ENCODE measurements at regions not wholly inside any gene's neighbourhood (a gene's known extent, or its start where the extent isn't known, plus 50 kb on each side); places are given as distances from the start of the nearest gene placed in this dataset.

DNA sequence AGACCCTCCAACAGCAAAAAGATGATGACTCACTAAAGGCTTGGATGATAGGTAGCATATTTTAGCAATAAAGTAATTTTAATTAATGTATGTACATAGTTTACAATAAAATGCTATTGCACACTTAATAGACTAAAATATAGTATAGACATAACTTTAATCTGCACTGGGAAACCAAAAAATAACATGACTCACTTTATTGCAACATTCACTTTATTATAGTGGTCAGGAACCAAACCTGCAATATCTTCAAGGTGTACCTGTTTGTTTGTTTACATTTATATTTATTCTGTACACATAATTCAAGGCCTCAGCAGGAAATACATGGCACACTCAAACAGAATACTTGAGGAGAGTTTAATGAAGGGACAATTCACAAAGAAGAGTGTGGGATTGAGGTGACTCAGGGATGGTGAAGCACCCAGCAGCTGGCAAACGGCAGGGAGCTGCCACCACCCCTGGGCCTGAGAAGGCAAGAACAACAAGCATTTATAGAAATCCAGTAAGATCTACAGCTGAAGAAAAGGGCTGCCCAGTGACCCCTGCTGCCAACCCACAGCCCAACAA, 51.5 kb upstream of the POU2AF2 start:
- TF ChIP-seq, protein P1, sequence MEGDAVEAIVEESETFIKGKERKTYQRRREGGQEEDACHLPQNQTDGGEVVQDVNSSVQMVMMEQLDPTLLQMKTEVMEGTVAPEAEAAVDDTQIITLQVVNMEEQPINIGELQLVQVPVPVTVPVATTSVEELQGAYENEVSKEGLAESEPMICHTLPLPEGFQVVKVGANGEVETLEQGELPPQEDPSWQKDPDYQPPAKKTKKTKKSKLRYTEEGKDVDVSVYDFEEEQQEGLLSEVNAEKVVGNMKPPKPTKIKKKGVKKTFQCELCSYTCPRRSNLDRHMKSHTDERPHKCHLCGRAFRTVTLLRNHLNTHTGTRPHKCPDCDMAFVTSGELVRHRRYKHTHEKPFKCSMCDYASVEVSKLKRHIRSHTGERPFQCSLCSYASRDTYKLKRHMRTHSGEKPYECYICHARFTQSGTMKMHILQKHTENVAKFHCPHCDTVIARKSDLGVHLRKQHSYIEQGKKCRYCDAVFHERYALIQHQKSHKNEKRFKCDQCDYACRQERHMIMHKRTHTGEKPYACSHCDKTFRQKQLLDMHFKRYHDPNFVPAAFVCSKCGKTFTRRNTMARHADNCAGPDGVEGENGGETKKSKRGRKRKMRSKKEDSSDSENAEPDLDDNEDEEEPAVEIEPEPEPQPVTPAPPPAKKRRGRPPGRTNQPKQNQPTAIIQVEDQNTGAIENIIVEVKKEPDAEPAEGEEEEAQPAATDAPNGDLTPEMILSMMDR (IDR thresholded peaks at IDR 0.05), result no peak
- TF ChIP-seq POLR2A (IDR thresholded peaks at IDR 0.05), result no peak

All from thyroid gland (tissue), 4 donors.